IMR-90 (cell line): ENCODE measurements at regions not wholly inside any gene's neighbourhood (a gene's known extent, or its start where the extent isn't known, plus 50 kb on each side); places are given as distances from the start of the nearest gene placed in this dataset.

Experiments
- ATAC-seq: fragments of 200-7000 bp; cut with Tn5 transposase; 2 replicates; pipeline ENCODE4 v1.9.1; 2020; ENCODE audit warnings: low read depth, mild to moderate bottlenecking, moderate library complexity
- BruUV-seq: library from RNA; stranded (reverse); fragments of 400-500 nt; replicated peaks from 2 replicates; lab custom pipeline; 2021; lab: Mats Ljungman, UMichigan
- CTCF ChIA-PET: fragments of 300-600 bp; formaldehyde crosslinking; extraction: SDS; loops from one replicate; lab custom pipeline; 2021; ENCODE audit warnings: antibody characterized with exemption; lab: Yijun Ruan, JAX
- POLR2A ChIA-PET: fragments of 300-600 bp; sonication (Branson Sonifier 250); formaldehyde crosslinking; loops from one replicate; lab custom pipeline; 2022; ENCODE audit warnings: antibody characterized with exemption; ENCODE audit not compliant: unreplicated experiment; lab: Charles Lee
- DNase-seq: peaks from one replicate; pipeline ENCODE4 v3.0.0; 2013
- H2AFZ ChIP-seq: replicated peaks from 2 replicates; pipeline ENCODE3; 2013; ENCODE audit warnings: low read length, mild to moderate bottlenecking; ENCODE audit not compliant: poor library complexity
- H2AK5ac ChIP-seq: 2 replicates; pipeline ENCODE4 v1.6.1; 2013; ENCODE audit warnings: low read depth, low read length, inconsistent platforms
- H2AK9ac ChIP-seq: replicated peaks from 2 replicates; pipeline ENCODE3; 2013; ENCODE audit warnings: mild to moderate bottlenecking, low read depth, low read length, moderate library complexity; ENCODE audit not compliant: poor library complexity
- H2BK120ac ChIP-seq: 2 replicates; pipeline ENCODE4 v1.6.1; 2013; ENCODE audit warnings: low read depth, low read length, inconsistent platforms
- H2BK15ac ChIP-seq: 3 replicates; pipeline ENCODE4 v1.6.1; 2013; ENCODE audit warnings: low read depth, low read length, inconsistent platforms
- H2BK20ac ChIP-seq: 2 replicates; pipeline ENCODE4 v1.6.1; 2013; ENCODE audit warnings: low read depth, mild to moderate bottlenecking, inconsistent platforms, low read length, moderate library complexity
- H2BK5ac ChIP-seq: 2 replicates; pipeline ENCODE4 v1.6.1; 2013; ENCODE audit warnings: mild to moderate bottlenecking, low read depth, low read length, inconsistent platforms; ENCODE audit not compliant: poor library complexity, severe bottlenecking
- H3K14ac ChIP-seq: replicated peaks from 2 replicates; pipeline ENCODE4 v1.6.1; 2013; ENCODE audit warnings: low read depth, low read length, inconsistent platforms
- H3K18ac ChIP-seq: 2 replicates; pipeline ENCODE4 v1.6.1; 2013; ENCODE audit warnings: low read depth, low read length, control low read depth
- H3K23ac ChIP-seq: 2 replicates; pipeline ENCODE4 v1.6.1; 2013; ENCODE audit warnings: low read depth, low read length, inconsistent platforms
- H3K27ac ChIP-seq: 2 replicates; pipeline ENCODE4 v1.5.1; 2013; ENCODE audit warnings: mild to moderate bottlenecking, control low read depth, low read length; ENCODE audit not compliant: insufficient read depth
- H3K27me3 ChIP-seq: 2 replicates; pipeline ENCODE4 v1.6.1; 2013; ENCODE audit warnings: low read length; ENCODE audit not compliant: control insufficient read depth, insufficient read depth
- H3K36me3 ChIP-seq: 2 replicates; pipeline ENCODE4 v1.6.1; 2013; ENCODE audit warnings: low read length, mixed read lengths; ENCODE audit not compliant: control insufficient read depth, insufficient read depth
- H3K4ac ChIP-seq: 2 replicates; pipeline ENCODE4 v1.6.1; 2013; ENCODE audit warnings: low read depth, low read length, inconsistent platforms
- H3K4me1 ChIP-seq: 2 replicates; pipeline ENCODE4 v1.6.1; 2013; ENCODE audit warnings: low read length, mixed read lengths; ENCODE audit not compliant: control insufficient read depth, insufficient read depth
- H3K4me2 ChIP-seq: 2 replicates; pipeline ENCODE4 v1.6.1; 2013; ENCODE audit warnings: low read depth, mild to moderate bottlenecking, control low read depth, low read length, moderate library complexity
- H3K4me3 ChIP-seq: 2 replicates; pipeline ENCODE4 v1.5.1; 2013; ENCODE audit warnings: low read depth, mild to moderate bottlenecking, control low read depth, low read length, moderate library complexity; ENCODE audit not compliant: insufficient read depth
- H3K56ac ChIP-seq: 2 replicates; pipeline ENCODE4 v1.6.1; 2013; ENCODE audit warnings: low read length, inconsistent platforms; ENCODE audit not compliant: insufficient read depth; ENCODE audit errors: extremely low read depth
- H3K79me1 ChIP-seq, 2 experiments: 2 replicates each; pipeline ENCODE4 v1.6.1; 2013; ENCODE audit warnings: low read length in 2 of 2, inconsistent platforms in 1 of 2, low read depth in 1 of 2
- H3K9ac ChIP-seq: 2 replicates; pipeline ENCODE4 v1.6.1; 2013; ENCODE audit warnings: low read depth, low read length, control low read depth
- H3K9me1 ChIP-seq: 2 replicates; pipeline ENCODE4 v1.6.1; 2013; ENCODE audit warnings: low read length, inconsistent platforms; ENCODE audit not compliant: insufficient read depth
- H3K9me3 ChIP-seq: 2 replicates; pipeline ENCODE4 v1.6.1; 2013; ENCODE audit warnings: low read length; ENCODE audit not compliant: control insufficient read depth, insufficient read depth
- H4K20me1 ChIP-seq: 2 replicates; pipeline ENCODE4 v1.6.1; 2013; ENCODE audit warnings: low read length, inconsistent platforms; ENCODE audit not compliant: insufficient read depth
- H4K5ac ChIP-seq: 2 replicates; pipeline ENCODE4 v1.6.1; 2013; ENCODE audit warnings: mild to moderate bottlenecking, low read depth, low read length, control low read depth
- H4K8ac ChIP-seq, 2 experiments: 2 replicates each; pipeline ENCODE4 v1.6.1; 2013; ENCODE audit warnings: low read depth in 2 of 2, low read length in 2 of 2, control low read depth in 1 of 2, inconsistent platforms in 1 of 2
- H4K91ac ChIP-seq: 2 replicates; pipeline ENCODE4 v1.6.1; 2013; ENCODE audit warnings: low read depth, low read length, inconsistent platforms; ENCODE audit not compliant: insufficient read depth
- BHLHE40 ChIP-seq: fragments of 150-350 bp; IDR thresholded peaks from 2 replicates; pipeline ENCODE4 v1.6.1; 2016; ENCODE audit warnings: mild to moderate bottlenecking, low read depth, low read length
- CEBPB ChIP-seq: IDR thresholded peaks from 2 replicates; pipeline ENCODE4 v1.6.1; 2012; ENCODE audit warnings: low read depth, low read length, improper control_type of control experiment
- CHD1 ChIP-seq: IDR thresholded peaks from 2 replicates; pipeline ENCODE4 v1.6.1; 2012; ENCODE audit warnings: low read depth, low read length, improper control_type of control experiment
- CTCF ChIP-seq: conservative IDR thresholded peaks from 2 replicates; pipeline ENCODE4 v1.5.1; 2012; ENCODE audit warnings: mild to moderate bottlenecking, low read depth, low read length, improper control_type of control experiment
- ELK1 ChIP-seq: fragments of 150-350 bp; IDR thresholded peaks from 2 replicates; pipeline ENCODE4 v1.6.1; 2016; ENCODE audit warnings: low read depth, mild to moderate bottlenecking, low read length, moderate library complexity, borderline replicate concordance
- FOS ChIP-seq: fragments of 150-350 bp; IDR thresholded peaks from 2 replicates; pipeline ENCODE4 v1.6.1; 2016; ENCODE audit warnings: low read depth, low read length
- MAFK ChIP-seq: IDR thresholded peaks from 2 replicates; pipeline ENCODE4 v1.6.1; 2012; ENCODE audit warnings: low read depth, low read length, improper control_type of control experiment
- MAZ ChIP-seq: IDR thresholded peaks from 2 replicates; pipeline ENCODE4 v1.6.1; 2012; ENCODE audit warnings: low read depth, mild to moderate bottlenecking, low read length, improper control_type of control experiment, moderate library complexity, borderline replicate concordance
- MXI1 ChIP-seq: IDR thresholded peaks from 2 replicates; pipeline ENCODE4 v1.6.1; 2012; ENCODE audit warnings: low read depth, mild to moderate bottlenecking, low read length, moderate library complexity, borderline replicate concordance
- NFE2L2 ChIP-seq: fragments of 150-350 bp; IDR thresholded peaks from 2 replicates; pipeline ENCODE4 v1.6.1; 2016; ENCODE audit warnings: low read depth, mild to moderate bottlenecking, low read length
- POLR2A ChIP-seq: IDR thresholded peaks from 2 replicates; pipeline ENCODE4 v1.6.1; 2012; ENCODE audit warnings: mild to moderate bottlenecking, low read depth, low read length
- RAD21 ChIP-seq: IDR thresholded peaks from 2 replicates; pipeline ENCODE4 v1.6.1; 2012; ENCODE audit warnings: low read length, improper control_type of control experiment
- RCOR1 ChIP-seq: IDR thresholded peaks from 2 replicates; pipeline ENCODE4 v1.6.1; 2012; ENCODE audit warnings: mild to moderate bottlenecking, low read length, improper control_type of control experiment; ENCODE audit not compliant: insufficient replicate concordance
- RFX5 ChIP-seq: IDR thresholded peaks from 2 replicates; pipeline ENCODE4 v1.8.0; 2012; ENCODE audit warnings: low read depth, mild to moderate bottlenecking, low read length, moderate library complexity
- SMC3 ChIP-seq: fragments of 150-350 bp; IDR thresholded peaks from 2 replicates; pipeline ENCODE4 v1.6.1; 2016; ENCODE audit warnings: low read depth, mild to moderate bottlenecking, antibody characterized with exemption, low read length, moderate library complexity
- USF2 ChIP-seq: fragments of 150-350 bp; IDR thresholded peaks from 2 replicates; pipeline ENCODE4 v1.6.1; 2017; ENCODE audit warnings: mild to moderate bottlenecking, antibody characterized with exemption, low read length, low read depth
- WGBS, 2 experiments: methylation state at CpG; one replicate each; pipeline versions ENCODE4 v1.1.5 to v1.1.7; 2013; ENCODE audit warnings: missing lambda C conversion rate in 2 of 2; ENCODE audit not compliant: insufficient read length in 1 of 2; ENCODE audit errors: extremely low coverage in 2 of 2; 5-methylcytosine and 5-hydroxymethylcytosine counted together
- dilution Hi-C: fragments of 300-500 bp; cut with HindIII; formaldehyde crosslinking; loops from one replicate; pipeline ENCODE4 v1.14.3; 2018; ENCODE audit warnings: low sequenced_read_pairs; ENCODE audit not compliant: unreplicated experiment
- in situ Hi-C: fragments of 300-500 bp; cut with MboI; formaldehyde crosslinking; loops from 3 replicates; pipeline ENCODE4 v1.14.3; 2019; ENCODE audit warnings: low sequenced_read_pairs, inconsistent platforms, mixed read lengths
- intact Hi-C: fragments of 100-400 bp; cut with micrococcal nuclease; formaldehyde crosslinking; loops from 2 replicates; pipeline ENCODE4 v1.10.0; 2022

GRCh38 chr5:30121043-30121442 is 1072.4 kb upstream of the CDH6 start:
- H4K20me1 ChIP-seq: no peaks in the 10 kb centered on the region
- CTCF ChIA-PET: no interaction called here

More at GRCh38 chr5:30121043-30121442, 1072.4 kb upstream of the CDH6 start:
- H3K9me3 ChIP-seq: peaks cover 2% of the 10 kb centered on the region
- H3K27ac ChIP-seq: no peak overlapping the region
- H3K56ac ChIP-seq: no peak overlapping the region
- H2BK20ac ChIP-seq: no peak overlapping the region
- H3K36me3 ChIP-seq: no peaks in the 10 kb centered on the region
- TF ChIP-seq CEBPB (no peak), SMC3 (no peak), RFX5 (no peak), MXI1 (no peak), NFE2L2 (no peak), CTCF (no peak), USF2 (no peak), ELK1 (no peak), CHD1 (no peak), RAD21 (no peak), BHLHE40 (no peak), RCOR1 (no peak), FOS (no peak), MAZ (no peak), POLR2A (no peak), MAFK (no peak)
- BruUV-seq: no TSS peak
- no peaks in the 10 kb centered on the region for H3K4me1 ChIP-seq
- H2BK15ac ChIP-seq: no peak overlapping the region
- no peak overlapping the region for H2AK5ac ChIP-seq
- no peak overlapping the region for H2AK9ac ChIP-seq
- H3K14ac ChIP-seq: no peak overlapping the region
- no peak overlapping the region for H2BK120ac ChIP-seq
- DNase-seq: no peak
- H2AFZ ChIP-seq: no peak overlapping the region
- H3K9ac ChIP-seq: no peak overlapping the region
- H2BK5ac ChIP-seq: no peak overlapping the region
- H3K23ac ChIP-seq: no peak overlapping the region
- dilution Hi-C loops: no loop called here
- in situ Hi-C loops: no loop called here
- no CpG with 5 or more reads among the region's 3 CpGs for WGBS, 2 experiments
- no peak overlapping the region for H3K4me2 ChIP-seq
- ATAC-seq: no peak
- intact Hi-C loops: no loop called here
- H4K8ac ChIP-seq: no peak overlapping the region
- no peaks in the 10 kb centered on the region for H3K27me3 ChIP-seq
- no peaks in the 10 kb centered on the region for H3K79me1 ChIP-seq
- H3K4me3 ChIP-seq: no peak overlapping the region
- POLR2A ChIA-PET: no interaction called here
- H3K9me1 ChIP-seq: no peaks in the 10 kb centered on the region
- no peak overlapping the region for H3K18ac ChIP-seq
- no peak overlapping the region for H3K4ac ChIP-seq
- no peak overlapping the region for H4K91ac ChIP-seq
- H4K5ac ChIP-seq: no peak overlapping the region
